Spleen (tissue), 11 donors: ENCODE measurements at regions not wholly inside any gene's neighbourhood (a gene's known extent, or its start where the extent isn't known, plus 50 kb on each side); places are given as distances from the start of the nearest gene placed in this dataset.

Source experiments
- DNase-seq: peaks from one replicate; pipeline ENCODE4 v3.0.0-alpha.2; 2020
- H3K27ac ChIP-seq, 8 donors: fragments of 200-600 bp; sonication (generic) in 7 of 8; 1 replicate in 4 of 8; 2 replicates in 4 of 8; pipeline versions ENCODE4 v1.5.0 to v1.8.0; 2016 to 2021; ENCODE audit warnings: inconsistent platforms in 4 of 8, mild to moderate bottlenecking in 4 of 8, moderate library complexity in 1 of 8
- H3K27me3 ChIP-seq, 7 donors: fragments of 200-600 bp; sonication (generic) in 6 of 7; replicated peaks in 1 of 7; 1 replicate in 4 of 7; 2 replicates in 3 of 7; pipeline versions ENCODE4 v1.5.0 to v1.8.0; 2016 to 2021; ENCODE audit warnings: inconsistent platforms in 3 of 7, mild to moderate bottlenecking in 1 of 7
- H3K36me3 ChIP-seq, 6 donors: fragments of 200-600 bp; sonication (generic) in 5 of 6; 1 replicate in 4 of 6; 2 replicates in 2 of 6; pipeline versions ENCODE4 v1.5.0 to v1.8.0; 2016 to 2021; ENCODE audit warnings: inconsistent platforms in 2 of 6
- H3K4me1 ChIP-seq, 6 donors: fragments of 200-600 bp; sonication (generic) in 5 of 6; 1 replicate in 3 of 6; 2 replicates in 3 of 6; pipeline versions ENCODE4 v1.5.0 to v1.8.0; 2016 to 2021; ENCODE audit warnings: inconsistent platforms in 3 of 6
- H3K4me3 ChIP-seq, 8 donors: fragments of 200-600 bp; sonication (generic) in 7 of 8; 1 replicate in 4 of 8; 2 replicates in 4 of 8; pipeline versions ENCODE4 v1.5.0 to v1.8.0; 2016 to 2021; ENCODE audit warnings: inconsistent platforms in 4 of 8, mild to moderate bottlenecking in 4 of 8, moderate library complexity in 2 of 8
- H3K9me3 ChIP-seq, 8 donors: fragments of 200-600 bp; sonication (generic) in 7 of 8; 1 replicate in 4 of 8; 2 replicates in 4 of 8; pipeline versions ENCODE4 v1.5.0 to v1.8.0; 2016 to 2021; ENCODE audit warnings: inconsistent platforms in 4 of 8
- POLR2A ChIP-seq, 3 donors: fragments of 450-650 bp; IDR thresholded peaks; one replicate each; pipeline ENCODE4 v1.5.1; 2017; ENCODE audit warnings: antibody characterized with exemption in 3 of 3, mild to moderate bottlenecking in 1 of 3
- POLR2AphosphoS5 ChIP-seq, 3 donors: sonication (generic); formaldehyde crosslinking; IDR thresholded peaks; one replicate each; pipeline ENCODE4 v1.5.1; 2017; ENCODE audit warnings: antibody characterized with exemption in 3 of 3
- WGBS, 5 donors: extraction: QIAGEN DNeasy Blood & Tissue Kit in 3 of 5; methylation state at CpG; one replicate each; pipeline versions ENCODE4 v1.1.5 to v1.1.7; 2013 to 2018; 5-methylcytosine and 5-hydroxymethylcytosine counted together
- intact Hi-C: fragments of 100-400 bp; cut with DNase I; formaldehyde crosslinking; loops from one replicate; pipeline ENCODE4 v1.15.0; 2023; ENCODE audit warnings: low total_unique reads
- TF ChIP-seq, protein P1 (sequence below), 11 experiments: fragments of 200-600 bp in 7 of 11; fragments of 450-650 bp in 4 of 11; sonication (generic) in 4 of 11; IDR thresholded peaks in 8 of 11; conservative IDR thresholded peaks in 3 of 11; 1 replicate in 7 of 11; 2 replicates in 4 of 11; pipeline versions ENCODE4 v1.4.0 to v1.8.0; 2016 to 2021; ENCODE audit warnings: antibody characterized with exemption in 11 of 11, inconsistent platforms in 4 of 11, mild to moderate bottlenecking in 1 of 11
- donor health status: healthy with polysubstance abuse.
- donor health status: DM: no; HTN: no; CAD: no; lungs with moderate emphysema.
- donor health status: DM: no; HTN: no; CAD: no.
- donor health status: Bipolar disorder and iron deficiency.
- donor health status: healthy.
- donor health status: DM: no; HTN: no; CAD: no.
- donor health status: DM: yes; HTN: yes; CAD: no.

DNA sequence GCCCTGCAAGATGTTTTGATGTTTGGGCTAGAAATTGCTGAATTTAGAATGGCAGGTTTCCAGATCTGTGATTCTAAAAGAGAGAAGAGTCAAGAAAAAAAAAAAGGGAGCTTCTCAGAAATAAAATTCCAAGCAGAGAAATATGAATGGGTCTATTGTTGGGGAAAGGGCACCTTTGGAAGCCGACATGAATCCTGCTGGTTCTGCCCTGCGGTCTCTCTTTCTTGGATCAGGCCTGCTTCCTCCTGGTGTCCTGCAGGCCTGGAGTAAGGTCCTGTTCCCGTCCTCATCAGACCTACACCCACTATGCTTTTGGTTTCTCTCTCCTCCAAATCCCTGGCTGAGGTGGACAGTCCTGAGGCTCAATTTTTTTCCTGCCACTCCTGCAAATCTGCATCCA is 109.8 kb upstream of the TRIM2 start:
- H3K27me3 ChIP-seq, result no peaks in the 10 kb centered on the region
- WGBS, 5 donors, result 89 to 97% (median 92%) methylated on average over 3 of the region's 3 CpGs
- no peak overlapping the region for H3K27ac ChIP-seq
- no peaks in the 10 kb centered on the region for H3K9me3 ChIP-seq
- H3K4me3 ChIP-seq, result no peak overlapping the region
- TF ChIP-seq, protein P1, sequence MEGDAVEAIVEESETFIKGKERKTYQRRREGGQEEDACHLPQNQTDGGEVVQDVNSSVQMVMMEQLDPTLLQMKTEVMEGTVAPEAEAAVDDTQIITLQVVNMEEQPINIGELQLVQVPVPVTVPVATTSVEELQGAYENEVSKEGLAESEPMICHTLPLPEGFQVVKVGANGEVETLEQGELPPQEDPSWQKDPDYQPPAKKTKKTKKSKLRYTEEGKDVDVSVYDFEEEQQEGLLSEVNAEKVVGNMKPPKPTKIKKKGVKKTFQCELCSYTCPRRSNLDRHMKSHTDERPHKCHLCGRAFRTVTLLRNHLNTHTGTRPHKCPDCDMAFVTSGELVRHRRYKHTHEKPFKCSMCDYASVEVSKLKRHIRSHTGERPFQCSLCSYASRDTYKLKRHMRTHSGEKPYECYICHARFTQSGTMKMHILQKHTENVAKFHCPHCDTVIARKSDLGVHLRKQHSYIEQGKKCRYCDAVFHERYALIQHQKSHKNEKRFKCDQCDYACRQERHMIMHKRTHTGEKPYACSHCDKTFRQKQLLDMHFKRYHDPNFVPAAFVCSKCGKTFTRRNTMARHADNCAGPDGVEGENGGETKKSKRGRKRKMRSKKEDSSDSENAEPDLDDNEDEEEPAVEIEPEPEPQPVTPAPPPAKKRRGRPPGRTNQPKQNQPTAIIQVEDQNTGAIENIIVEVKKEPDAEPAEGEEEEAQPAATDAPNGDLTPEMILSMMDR (IDR thresholded peaks at IDR 0.05 in 8 of 11, conservative IDR thresholded peaks at IDR 0.05 in 3 of 11), result no peak
- no peak for TF ChIP-seq POLR2AphosphoS5 (IDR thresholded peaks at IDR 0.05)
- no peak for TF ChIP-seq POLR2A (IDR thresholded peaks at IDR 0.05)
- no peaks in the 10 kb centered on the region for H3K4me1 ChIP-seq
- no peaks in the 10 kb centered on the region for H3K36me3 ChIP-seq
- intact Hi-C loops, result no loop called here
- no peak for DNase-seq

DNA sequence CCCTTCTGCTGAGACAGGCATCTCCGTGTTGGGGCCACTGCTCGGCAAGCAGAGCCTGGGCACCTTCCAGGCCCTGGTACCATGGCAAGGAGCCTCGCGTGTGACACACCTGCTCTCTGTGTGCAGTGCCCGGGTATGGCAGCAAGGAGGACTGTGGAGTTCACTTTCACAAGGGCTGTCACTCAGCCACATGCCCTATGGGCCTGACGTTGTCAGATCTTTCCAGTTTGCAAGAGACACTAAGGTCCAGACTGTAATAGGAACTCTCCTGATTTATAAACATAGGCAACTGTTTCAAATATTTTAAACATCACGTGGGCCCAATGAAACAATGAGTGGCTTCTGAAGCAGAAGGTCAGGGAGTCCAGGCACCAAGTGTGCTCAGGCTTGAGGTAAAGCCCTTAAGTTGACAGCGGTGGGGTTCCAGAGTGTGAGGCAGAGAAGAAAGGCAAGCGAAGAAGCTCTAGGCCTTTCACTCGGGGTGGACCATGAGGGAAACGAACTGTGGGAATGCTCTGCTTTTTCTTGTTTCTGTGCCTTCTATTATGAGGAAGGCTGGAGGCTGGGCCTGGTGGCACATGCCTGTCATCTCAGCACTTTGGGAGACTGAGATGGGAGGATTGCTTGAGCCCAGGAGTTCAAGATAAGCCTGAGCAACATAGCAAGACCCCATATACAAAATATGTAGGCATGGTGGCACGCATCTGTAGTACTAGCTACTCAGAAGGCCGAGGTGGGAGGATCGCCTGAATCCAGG is 108.6 kb upstream of the TRIM2 start:
- 86 to 96% (median 88%) methylated on average over 12 to 14 of the region's 14 CpGs for WGBS, 5 donors
- H3K4me1 ChIP-seq, result no peaks in the 10 kb centered on the region
- no peak for DNase-seq
- no peak overlapping the region for H3K4me3 ChIP-seq
- TF ChIP-seq POLR2AphosphoS5 (IDR thresholded peaks at IDR 0.05), result no peak
- TF ChIP-seq POLR2A (IDR thresholded peaks at IDR 0.05), result no peak
- TF ChIP-seq, protein P1 (IDR thresholded peaks at IDR 0.05 in 8 of 11, conservative IDR thresholded peaks at IDR 0.05 in 3 of 11), result no peak
- H3K27me3 ChIP-seq, result no peaks in the 10 kb centered on the region
- no peak overlapping the region for H3K27ac ChIP-seq
- H3K9me3 ChIP-seq, result no peaks in the 10 kb centered on the region
- H3K36me3 ChIP-seq, result no peaks in the 10 kb centered on the region
- intact Hi-C loops, result no loop called here

DNA sequence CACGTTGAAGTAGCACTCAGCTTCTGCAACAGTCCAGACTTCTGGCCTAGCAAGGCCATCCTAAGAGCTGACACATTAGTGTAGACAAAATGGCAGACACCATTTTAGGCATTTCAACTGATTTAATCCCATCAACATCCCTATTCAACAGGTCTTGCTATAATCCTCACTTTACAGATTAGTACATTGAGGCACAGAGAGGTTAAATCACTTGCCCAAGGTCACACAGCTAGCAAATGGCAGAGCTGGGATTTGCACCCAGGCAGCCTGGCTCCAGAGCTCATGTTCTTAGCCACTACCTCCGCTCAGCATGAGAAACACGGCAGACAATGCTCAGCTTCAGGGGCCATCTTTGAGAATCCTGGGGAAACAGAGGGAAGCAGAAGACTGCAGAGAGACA is 107.9 kb upstream of the TRIM2 start:
- no peak overlapping the region for H3K27ac ChIP-seq
- no peak for TF ChIP-seq POLR2AphosphoS5 (IDR thresholded peaks at IDR 0.05)
- no peak for TF ChIP-seq POLR2A (IDR thresholded peaks at IDR 0.05)
- TF ChIP-seq, protein P1 (IDR thresholded peaks at IDR 0.05 in 8 of 11, conservative IDR thresholded peaks at IDR 0.05 in 3 of 11), result no peak
- no peak overlapping the region for H3K4me3 ChIP-seq
- 90 to 97% (median 92%) methylated on average over 3 of the region's 3 CpGs for WGBS, 5 donors
- DNase-seq, result no peak
- H3K36me3 ChIP-seq, result no peaks in the 10 kb centered on the region
- intact Hi-C loops, result no loop called here
- no peaks in the 10 kb centered on the region for H3K4me1 ChIP-seq
- H3K9me3 ChIP-seq, result no peaks in the 10 kb centered on the region
- no peaks in the 10 kb centered on the region for H3K27me3 ChIP-seq

DNA sequence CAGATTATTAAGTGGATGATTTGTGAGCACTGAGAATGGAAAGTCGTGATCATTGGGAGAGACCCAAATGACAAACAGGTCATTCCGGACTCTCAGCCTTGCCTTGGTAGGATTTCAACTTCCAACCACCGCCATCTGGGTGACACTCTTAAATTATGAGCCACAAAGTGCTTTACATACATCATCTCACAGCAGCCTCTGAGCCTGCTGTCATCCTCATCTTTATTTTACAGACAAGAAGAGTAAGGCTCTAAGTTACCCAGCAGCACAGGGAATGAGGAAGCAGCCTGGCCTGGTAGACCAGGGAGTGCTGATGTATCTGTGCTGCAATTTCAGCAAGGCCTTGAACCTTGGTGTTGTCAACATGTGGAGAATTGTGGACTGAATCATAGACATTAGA is 105.8 kb upstream of the TRIM2 start:
- no peak for DNase-seq
- WGBS, 5 donors, result 55 to 82% (median 64%) methylated on average over 3 of the region's 3 CpGs
- H3K27ac ChIP-seq, result no peak overlapping the region
- H3K27me3 ChIP-seq, result no peaks in the 10 kb centered on the region
- TF ChIP-seq, protein P1 (IDR thresholded peaks at IDR 0.05 in 8 of 11, conservative IDR thresholded peaks at IDR 0.05 in 3 of 11), result no peak
- TF ChIP-seq POLR2A (IDR thresholded peaks at IDR 0.05) (no peak), POLR2AphosphoS5 (IDR thresholded peaks at IDR 0.05) (no peak)
- no peak overlapping the region for H3K4me3 ChIP-seq
- intact Hi-C loops, result no loop called here
- H3K9me3 ChIP-seq, result no peaks in the 10 kb centered on the region
- H3K36me3 ChIP-seq, result no peaks in the 10 kb centered on the region
- H3K4me1 ChIP-seq, result no peaks in the 10 kb centered on the region
